Hippocampal formation (tissue), 2 donors: ENCODE measurements at regions not wholly inside any gene's neighbourhood (a gene's known extent, or its start where the extent isn't known, plus 50 kb on each side); places are given as distances from the start of the nearest gene placed in this dataset.

Experiments
- DNase-seq, 2 donors: peaks; one replicate each; lab custom pipeline; 2025; lab: John Stamatoyannopoulos, UW

- DNase-seq = no peak
These were observed 450.4 kb upstream of the CTNND2 start for GRCh38 chr5:12354686-12355085.

GRCh38 chr5:12343558-12343957 is 439.3 kb upstream of the CTNND2 start:
- DNase-seq = no peak

DNA sequence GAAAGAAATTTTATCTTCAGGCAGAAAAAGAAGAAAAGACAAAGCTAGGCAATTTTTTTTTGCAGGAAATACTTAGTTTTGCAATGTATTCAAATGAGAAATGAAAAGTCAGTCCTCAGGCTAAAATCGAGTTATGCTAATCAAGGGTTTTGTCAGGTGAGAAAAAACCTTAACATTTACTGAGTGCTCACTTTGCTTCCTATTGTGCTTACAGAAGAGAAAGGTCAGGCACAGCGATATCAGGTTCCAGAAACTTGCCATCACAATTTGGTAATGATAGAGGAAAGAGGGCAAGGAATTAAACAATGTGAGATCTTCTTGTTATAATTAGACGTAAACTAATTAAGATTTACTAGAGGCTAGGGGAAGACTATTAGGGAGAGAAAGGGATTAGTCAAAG is 431.7 kb upstream of the CTNND2 start:
- DNase-seq = no peak

- DNase-seq = no peak
These were observed 428.2 kb upstream of the CTNND2 start for GRCh38 chr5:12332480-12332879.

- DNase-seq = no peak
These were observed 426.8 kb upstream of the CTNND2 start for GRCh38 chr5:12330993-12331588.

- DNase-seq = no peak
These were observed 426.1 kb upstream of the CTNND2 start for GRCh38 chr5:12330381-12330780.

DNA sequence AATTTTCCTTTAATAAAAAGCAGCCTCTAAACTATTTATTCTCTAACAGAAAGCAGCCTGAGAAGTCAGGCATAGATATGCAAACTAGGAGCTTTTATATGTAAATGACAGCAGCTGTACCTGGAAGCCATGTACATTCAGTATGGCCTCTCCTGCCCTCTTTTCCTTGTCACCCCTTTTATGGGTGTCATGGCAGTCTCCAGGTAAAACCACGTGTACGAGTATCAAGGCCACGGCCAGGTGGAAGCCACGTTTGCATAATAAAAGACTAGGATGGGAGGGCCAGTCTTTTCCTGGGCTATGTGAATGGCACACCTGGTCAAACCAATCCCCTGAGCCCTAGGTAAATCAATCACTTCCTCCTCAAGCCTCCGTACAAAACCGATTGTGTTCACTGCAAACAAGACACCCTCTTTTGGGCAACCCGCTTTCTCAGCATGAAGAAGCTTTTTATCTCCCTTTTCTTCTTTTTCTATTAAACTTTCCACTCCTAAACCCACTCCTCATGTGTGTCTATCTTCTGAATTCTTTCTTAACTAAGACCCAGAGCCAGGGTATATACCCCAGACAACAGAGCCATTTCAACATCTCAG is 419.5 kb upstream of the CTNND2 start:
- no peak for DNase-seq

DNA sequence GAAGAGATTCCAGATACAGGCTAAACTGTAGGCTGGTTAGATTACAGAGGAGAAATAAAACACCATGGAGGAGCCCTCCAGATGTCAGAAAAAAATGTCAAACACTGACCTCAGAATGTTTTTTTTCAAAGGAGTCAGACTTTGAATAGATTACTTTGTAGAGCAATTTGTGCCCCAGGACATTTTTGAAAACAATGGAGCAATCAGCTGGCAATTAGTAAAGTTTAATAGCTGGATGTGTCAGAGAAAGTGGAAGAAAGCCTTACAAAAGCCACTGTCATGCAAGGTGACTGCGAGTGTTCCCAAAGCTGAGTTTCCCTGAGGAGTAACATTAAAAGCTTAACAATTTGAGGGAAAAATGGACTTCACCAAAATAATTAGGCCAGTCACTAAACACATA is 417.8 kb upstream of the CTNND2 start:
- no peak for DNase-seq

GRCh38 chr5:12320331-12320730 is 416.1 kb upstream of the CTNND2 start:
- DNase-seq = no peak

DNA sequence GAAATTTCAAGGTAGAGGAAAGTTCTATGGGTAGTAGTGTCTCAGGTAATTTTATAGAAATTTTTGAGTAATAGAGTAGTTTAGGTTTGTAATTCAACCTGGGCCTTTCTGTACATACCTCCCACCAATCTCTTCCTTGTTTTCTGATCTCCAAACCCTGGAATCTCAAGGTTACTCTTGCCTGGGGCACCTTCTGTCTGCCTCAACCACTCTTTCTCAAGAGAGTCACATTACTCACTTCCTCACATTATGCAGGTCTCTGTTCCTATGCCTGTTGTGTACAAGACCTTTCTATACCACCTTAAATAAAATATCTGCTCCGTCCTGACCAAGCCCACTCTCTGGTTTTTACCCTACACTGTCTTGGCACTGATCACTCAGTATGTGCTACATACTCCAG is 412.6 kb upstream of the CTNND2 start:
- DNase-seq = no peak

- DNase-seq = no peak
These were observed 411.2 kb upstream of the CTNND2 start for GRCh38 chr5:12315461-12315860.

- no peak for DNase-seq
These were observed 409.4 kb upstream of the CTNND2 start for GRCh38 chr5:12313602-12314001.

GRCh38 chr5:12312343-12312742 is 408.1 kb upstream of the CTNND2 start:
- no peak for DNase-seq

GRCh38 chr5:12294151-12294550 is 389.9 kb upstream of the CTNND2 start:
- DNase-seq = no peak

DNA sequence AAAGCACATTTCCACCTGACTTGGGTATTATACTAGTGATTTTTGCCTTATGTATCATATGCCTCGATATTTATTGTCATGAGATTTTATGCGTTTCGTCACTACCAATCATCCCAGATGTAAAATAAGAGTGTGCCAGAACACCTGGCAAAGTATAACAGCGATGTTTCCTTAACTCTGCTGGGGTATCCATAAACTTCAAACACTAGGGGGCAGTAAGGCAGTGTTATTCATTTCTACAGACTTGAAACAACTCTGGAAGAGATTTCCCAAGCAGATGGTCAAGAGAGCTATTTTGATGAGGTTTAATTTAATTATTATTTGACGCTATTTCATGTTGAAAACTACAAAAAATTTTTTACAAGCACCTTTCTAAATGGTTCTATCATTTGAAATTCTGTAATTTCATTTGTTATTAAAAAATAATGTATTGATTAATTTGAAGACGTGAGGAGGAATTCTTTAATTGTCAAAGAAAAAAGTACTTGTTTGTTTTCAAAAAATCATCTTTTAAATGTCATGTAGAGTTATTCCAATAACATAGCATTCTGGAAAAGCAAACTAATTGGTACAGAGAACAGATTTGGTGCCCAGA is 388.5 kb upstream of the CTNND2 start:
- no peak for DNase-seq

DNA sequence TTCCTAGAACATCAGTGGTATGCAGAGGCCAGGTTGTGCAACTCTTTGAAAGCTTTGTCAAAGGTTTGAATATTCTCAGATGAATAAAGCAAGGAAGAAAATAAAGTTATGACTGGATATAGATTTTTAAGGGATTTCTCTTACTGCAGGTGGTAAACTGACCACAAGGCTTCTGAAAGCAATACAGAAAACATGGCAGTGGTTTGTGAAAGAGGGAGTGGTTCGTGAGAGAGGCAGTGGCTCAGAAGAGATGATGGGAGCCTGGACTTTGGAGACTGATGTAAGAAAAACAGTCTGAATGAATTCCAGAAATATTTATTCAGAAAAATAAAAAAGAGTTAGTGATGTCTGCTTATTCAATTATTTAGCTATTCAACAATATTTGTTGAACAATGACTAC is 380.4 kb upstream of the CTNND2 start:
- DNase-seq = no peak

GRCh38 chr5:12277504-12278192 is 373.4 kb upstream of the CTNND2 start:
- DNase-seq = no peak

DNA sequence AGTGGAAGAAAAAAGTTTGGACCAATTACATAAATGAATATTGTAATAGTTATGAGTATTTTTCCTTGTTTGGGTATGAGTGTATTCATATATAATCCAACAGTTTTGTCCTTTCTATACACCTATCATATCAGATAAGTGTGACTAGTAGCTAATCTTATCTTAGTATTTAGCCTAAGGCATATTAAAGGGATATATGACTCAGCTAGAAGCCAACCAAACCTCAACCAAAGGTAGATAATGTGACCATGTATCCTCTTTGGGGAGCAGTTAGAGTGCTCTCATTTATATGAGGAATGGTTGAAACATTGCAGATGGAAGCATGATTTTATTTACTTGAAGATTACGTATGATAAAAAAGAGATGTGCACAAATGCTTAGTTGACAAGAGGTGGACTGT is 370.0 kb upstream of the CTNND2 start:
- no peak for DNase-seq

DNA sequence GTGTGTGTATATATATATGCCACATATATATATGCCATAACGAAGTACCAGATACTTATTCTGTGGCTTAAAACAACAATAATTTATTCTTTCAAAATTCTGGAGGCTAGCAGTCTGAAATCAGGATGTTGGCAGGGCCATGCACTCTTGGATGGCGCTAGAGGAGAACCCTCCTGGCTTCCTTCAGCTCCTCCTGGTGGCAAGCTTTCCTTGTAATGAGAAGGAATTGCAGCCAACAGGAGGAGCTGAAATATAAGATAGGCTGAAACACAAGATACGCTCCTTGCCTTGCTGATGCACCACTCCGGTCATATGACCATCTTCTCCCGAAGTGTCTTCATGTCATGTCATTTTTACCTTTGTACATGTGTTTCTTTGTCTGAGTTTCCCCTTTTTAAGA is 368.1 kb upstream of the CTNND2 start:
- no peak for DNase-seq

GRCh38 chr5:12270914-12271313 is 366.7 kb upstream of the CTNND2 start:
- DNase-seq = no peak

DNA sequence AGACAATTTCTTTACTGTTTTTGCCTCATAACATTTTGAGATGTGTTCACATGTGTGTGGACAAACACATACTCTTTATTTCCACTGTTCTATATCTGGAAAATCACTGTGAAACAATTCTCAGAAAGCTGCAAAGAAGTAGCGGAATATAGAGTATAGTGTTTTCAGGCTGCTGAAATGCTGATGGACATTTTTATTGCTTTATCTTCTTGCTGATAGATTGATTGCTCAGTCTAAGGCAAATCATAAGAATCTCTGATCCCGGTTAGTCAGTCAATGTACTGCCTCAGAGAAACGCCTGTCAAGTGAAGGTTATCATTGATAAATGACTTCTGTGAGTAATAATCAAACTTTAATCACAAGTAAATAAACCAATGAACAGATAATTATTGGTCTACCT is 364.9 kb upstream of the CTNND2 start:
- DNase-seq = no peak

DNA sequence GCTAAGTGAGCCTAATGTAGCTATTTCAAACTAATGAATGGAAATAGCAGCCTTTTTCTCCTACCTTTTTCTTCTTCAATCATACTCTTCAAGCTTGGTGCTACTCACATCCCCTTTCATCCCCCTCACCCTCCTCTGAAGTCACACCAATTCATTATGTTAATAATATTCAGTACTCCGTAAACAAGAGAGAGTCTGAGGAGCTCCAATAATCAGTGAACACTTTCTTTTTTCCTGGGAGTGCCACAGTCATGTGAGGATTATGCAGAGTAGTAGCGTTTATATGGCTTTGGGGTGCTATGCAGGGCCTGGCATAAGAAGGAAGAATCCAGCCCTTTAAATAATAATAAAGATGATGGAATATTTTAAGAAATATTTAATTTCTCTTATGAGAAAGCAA is 354.3 kb upstream of the CTNND2 start:
- no peak for DNase-seq

GRCh38 chr5:12250454-12250853 is 346.2 kb upstream of the CTNND2 start:
- DNase-seq = no peak
